ENCODE measurements at regions not wholly inside any gene's neighbourhood (a gene's known extent, or its start where the extent isn't known, plus 50 kb on each side); places are given as distances from the start of the nearest gene placed in this dataset.
"Not testable (repeated sequence)": the region's sequence is repeated elsewhere in the genome, so short reads cannot be mapped to it uniquely, and the experiment has no call there.

GRCh38 chr9:115808108-115808507 is 345.5 kb upstream of the PAPPA start:
- DNase-seq (ENCODE audit: low read depth) = no peak

GRCh38 chr9:115808695-115809094 is 344.9 kb upstream of the PAPPA start:
- no peak for DNase-seq (ENCODE audit: low read depth)

GRCh38 chr9:115810166-115810565 is 343.4 kb upstream of the PAPPA start:
- DNase-seq (ENCODE audit: low read depth) = no peak

- DNase-seq (ENCODE audit: low read depth) = no peak
These were observed 339.5 kb upstream of the PAPPA start for GRCh38 chr9:115814081-115814480.

GRCh38 chr9:115815786-115816185 is 337.8 kb upstream of the PAPPA start:
- DNase-seq (ENCODE audit: low read depth) = no peak

GRCh38 chr9:115818651-115819050 is 334.9 kb upstream of the PAPPA start:
- not testable (repeated sequence) for DNase-seq (ENCODE audit: low read depth)

- DNase-seq (ENCODE audit: low read depth) = no peak
These were observed 321.6 kb upstream of the PAPPA start for GRCh38 chr9:115832031-115832430.

GRCh38 chr9:115837618-115838017 is 316.0 kb upstream of the PAPPA start:
- no peak for DNase-seq (ENCODE audit: low read depth)

- DNase-seq (ENCODE audit: low read depth) = no peak
These were observed 315.2 kb upstream of the PAPPA start for GRCh38 chr9:115838417-115838816.

GRCh38 chr9:115844433-115844832 is 309.2 kb upstream of the PAPPA start:
- DNase-seq (ENCODE audit: low read depth) = not testable (repeated sequence)

- no peak for DNase-seq (ENCODE audit: low read depth)
These were observed 307.8 kb upstream of the PAPPA start for GRCh38 chr9:115845648-115846312.

GRCh38 chr9:115847216-115847615 is 306.4 kb upstream of the PAPPA start:
- DNase-seq (ENCODE audit: low read depth) = no peak

- DNase-seq (ENCODE audit: low read depth) = peak; percentile 45
These were observed 303.7 kb upstream of the PAPPA start for GRCh38 chr9:115849679-115850412.

GRCh38 chr9:115850548-115851304 is 302.9 kb upstream of the PAPPA start:
- peak; percentile 53 for DNase-seq (ENCODE audit: low read depth)

GRCh38 chr9:115855458-115856133 is 298.0 kb upstream of the PAPPA start:
- no peak for DNase-seq (ENCODE audit: low read depth)

GRCh38 chr9:115858421-115858820 is 295.2 kb upstream of the PAPPA start:
- not testable (repeated sequence) for DNase-seq (ENCODE audit: low read depth)

- DNase-seq (ENCODE audit: low read depth) = no peak
These were observed 291.6 kb upstream of the PAPPA start for GRCh38 chr9:115862021-115862420.

GRCh38 chr9:115864581-115864980 is 289.0 kb upstream of the PAPPA start:
- DNase-seq (ENCODE audit: low read depth) = no peak

- no peak for DNase-seq (ENCODE audit: low read depth)
These were observed 286.3 kb upstream of the PAPPA start for GRCh38 chr9:115867326-115867725.

- DNase-seq (ENCODE audit: low read depth) = no peak
These were observed 275.6 kb upstream of the PAPPA start for GRCh38 chr9:115877852-115878438.

- DNase-seq (ENCODE audit: low read depth) = no peak
These were observed 274.1 kb upstream of the PAPPA start for GRCh38 chr9:115879451-115879850.
